Testis (tissue), 2 donors: ENCODE measurements at regions not wholly inside any gene's neighbourhood (a gene's known extent, or its start where the extent isn't known, plus 50 kb on each side); places are given as distances from the start of the nearest gene placed in this dataset.
A peak's percentile ranks its signal among the peaks of the same experiment; 100 is the strongest.

Experiments
- DNase-seq: peaks from one replicate; pipeline ENCODE4 v3.0.0-alpha.2; 2019
- H3K27ac ChIP-seq, 2 donors: fragments of 200-600 bp; sonication (generic); one replicate each; pipeline ENCODE4 v1.5.1; 2019
- H3K27me3 ChIP-seq: fragments of 200-600 bp; sonication (generic); one replicate; pipeline ENCODE4 v1.5.1; 2019
- H3K36me3 ChIP-seq: fragments of 200-600 bp; sonication (generic); one replicate; pipeline ENCODE4 v1.5.1; 2017; ENCODE audit warnings: low read depth; ENCODE audit errors: missing control alignments
- H3K4me1 ChIP-seq: fragments of 200-600 bp; sonication (generic); one replicate; pipeline ENCODE4 v1.5.1; 2019
- H3K4me3 ChIP-seq, 2 donors: fragments of 200-600 bp; sonication (generic); one replicate each; pipeline ENCODE4 v1.5.1; 2017 to 2019
- H3K9me3 ChIP-seq: fragments of 200-600 bp; sonication (generic); one replicate; pipeline ENCODE4 v1.5.1; 2017
- CTCF ChIP-seq, 3 experiments: fragments of 450-650 bp in 2 of 3; fragments of 200-600 bp in 1 of 3; sonication (generic) in 1 of 3; IDR thresholded peaks; one replicate each; pipeline ENCODE4 v1.5.1; 2016 to 2019; ENCODE audit warnings: antibody characterized with exemption in 3 of 3, mild to moderate bottlenecking in 2 of 3, moderate library complexity in 1 of 3
- POLR2A ChIP-seq: fragments of 450-650 bp; IDR thresholded peaks from one replicate; pipeline ENCODE4 v1.6.1; 2017; ENCODE audit warnings: antibody characterized with exemption, mild to moderate bottlenecking, moderate library complexity
- WGBS, 2 donors: methylation state at CpG; one replicate each; pipeline ENCODE4 v1.1.5; 2018; 5-methylcytosine and 5-hydroxymethylcytosine counted together
- intact Hi-C: fragments of 100-400 bp; cut with DNase I; formaldehyde crosslinking; loops from one replicate; pipeline ENCODE4 v1.15.1; 2023; ENCODE audit warnings: low total_unique reads

GRCh38 chr2:71884303-71885042 is 263.2 kb downstream of the CYP26B1 start:
- 87 to 93% methylated on average over 7 of the region's 7 CpGs for WGBS, 2 donors
- DNase-seq: peak; percentile 42
- TF ChIP-seq CTCF (IDR thresholded peaks at IDR 0.05): no peak
- no peak for TF ChIP-seq POLR2A

GRCh38 chr2:71882949-71883472 is 264.7 kb downstream of the CYP26B1 start:
- intact Hi-C loops: no loop called here
- H3K9me3 ChIP-seq: no peaks in the 10 kb centered on the region
- H3K4me1 ChIP-seq: peaks cover 47% of the 10 kb centered on the region
- DNase-seq: peak; percentile 93
- no peak overlapping the region for H3K4me3 ChIP-seq
- H3K27me3 ChIP-seq: no peaks in the 10 kb centered on the region
- TF ChIP-seq POLR2A (no peak), CTCF (IDR thresholded peaks at IDR 0.05) (no peak)
- 21 to 33% methylated on average over 7 to 8 of the region's 8 CpGs for WGBS, 2 donors
- H3K36me3 ChIP-seq: no peaks in the 10 kb centered on the region
- H3K27ac ChIP-seq: no peak overlapping the region

More at GRCh38 chr2:71884303-71885042, 263.2 kb downstream of the CYP26B1 start:
- intact Hi-C loops: no loop called here
- no peaks in the 10 kb centered on the region for H3K36me3 ChIP-seq
- H3K4me3 ChIP-seq: no peak overlapping the region
- H3K27me3 ChIP-seq: no peaks in the 10 kb centered on the region
- peaks cover 43% of the 10 kb centered on the region for H3K4me1 ChIP-seq
- H3K9me3 ChIP-seq: no peaks in the 10 kb centered on the region
- H3K27ac ChIP-seq: no peak overlapping the region

- no peak overlapping the region for H3K27ac ChIP-seq
- H3K9me3 ChIP-seq: no peaks in the 10 kb centered on the region
- TF ChIP-seq POLR2A: no peak
- no peak for TF ChIP-seq CTCF (IDR thresholded peaks at IDR 0.05)
- H3K36me3 ChIP-seq: no peaks in the 10 kb centered on the region
- H3K4me3 ChIP-seq: no peak overlapping the region
- no peak for DNase-seq
- 54 to 67% methylated on average over 8 of the region's 8 CpGs for WGBS, 2 donors
- intact Hi-C loops: no loop called here
- peaks cover 47% of the 10 kb centered on the region for H3K4me1 ChIP-seq
- H3K27me3 ChIP-seq: no peaks in the 10 kb centered on the region
Observed at GRCh38 chr2:71882236-71882946, 265.3 kb downstream of the CYP26B1 start.

GRCh38 chr2:71880846-71881610 is 266.6 kb downstream of the CYP26B1 start:
- no peak for TF ChIP-seq POLR2A
- TF ChIP-seq CTCF (IDR thresholded peaks at IDR 0.05): no peak
- Histone ChIP-seq H3K36me3 (no peaks in the 10 kb centered on the region), H3K27ac (no peak overlapping the region), H3K4me1 (peaks cover 47% of the 10 kb centered on the region), H3K4me3 (no peak overlapping the region), H3K9me3 (no peaks in the 10 kb centered on the region), H3K27me3 (no peaks in the 10 kb centered on the region)
- WGBS, 2 donors: 76 to 86% methylated on average over 4 of the region's 4 CpGs
- intact Hi-C loops: no loop called here
- peak; percentile 44 for DNase-seq
